ENCODE measurements at regions not wholly inside any gene's neighbourhood (a gene's known extent, or its start where the extent isn't known, plus 50 kb on each side); places are given as distances from the start of the nearest gene placed in this dataset.

DNA sequence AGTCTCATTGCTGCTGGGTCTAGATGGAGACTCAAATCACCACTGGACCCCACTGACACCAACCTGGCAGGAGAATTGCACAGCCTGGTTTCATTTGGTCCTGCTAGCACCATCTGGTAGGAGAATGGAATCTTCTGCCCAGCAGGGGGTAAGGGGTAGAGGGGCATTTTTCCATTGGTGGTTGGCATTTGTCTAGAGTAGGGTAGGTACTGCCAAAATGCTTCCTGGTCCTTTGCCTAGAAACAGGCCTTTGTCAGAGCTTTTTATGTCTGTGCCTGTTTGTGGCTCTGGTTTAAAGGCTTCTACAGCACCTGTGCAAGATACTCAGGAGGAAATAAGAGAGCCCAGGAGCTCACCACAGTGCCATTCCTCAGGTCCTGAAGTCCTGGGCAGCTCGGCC lies 121.3 kb downstream of the KCTD12 start:
- H2AK5ac ChIP-seq (ENCODE audit: insufficient read length, low read length) = no peak overlapping the region
- WGBS (ENCODE audit: extremely low coverage, insufficient read length, low lambda C conversion rate) = no CpG with 5 or more reads among the region's 1 CpG
- H3K27ac ChIP-seq (ENCODE audit: insufficient read length, low read depth, low read length) = no peak overlapping the region
- H3K79me1 ChIP-seq (ENCODE audit: insufficient read depth, low read depth, low read length, poor library complexity, severe bottlenecking) = no peaks in the 10 kb centered on the region
- H3K14ac ChIP-seq (ENCODE audit: insufficient read depth, low read length) = no peak overlapping the region
- Mint-ChIP-seq H3K4me1 (peaks cover 0 to 3% of the 10 kb centered on the region in 2 experiments; a peak in 2 of 4 replicates), H3K4me3 (no peak overlapping the region), H3K9me3 (no peaks in the 10 kb centered on the region), H3K36me3 (ENCODE audit: insufficient read depth in 1 of 3, low read depth in 3 of 3) (no peaks in the 10 kb centered on the region), H3K27me3 (ENCODE audit: low read depth) (no peaks in the 10 kb centered on the region), H3K27ac (no peak overlapping the region)
- no peak overlapping the region for H3K9ac ChIP-seq (ENCODE audit: extremely low read depth, insufficient read length, low read length)
- H3K56ac ChIP-seq (ENCODE audit: insufficient read length, low read depth, low read length) = no peak overlapping the region
- no peaks in the 10 kb centered on the region for H3K9me3 ChIP-seq (ENCODE audit: control insufficient read depth, low read depth, low read length)
- no peak overlapping the region for H2BK12ac ChIP-seq (ENCODE audit: insufficient read length, low read depth, low read length)
- no peak overlapping the region for H4K91ac ChIP-seq (ENCODE audit: insufficient read length, low read depth, low read length)
- H2AFZ ChIP-seq (ENCODE audit: low read length) = no peak overlapping the region
- H3K23ac ChIP-seq (ENCODE audit: insufficient read length, low read depth, low read length) = no peak overlapping the region
- DNase-seq = no peak
- no peaks in the 10 kb centered on the region for H3K79me2 ChIP-seq (ENCODE audit: insufficient read depth, low read length)
- H3T11ph ChIP-seq (ENCODE audit: low read length) = no peak overlapping the region
- H4K8ac ChIP-seq (replicated peaks; ENCODE audit: insufficient read length, low read depth, low read length) = no peak overlapping the region
- no peak overlapping the region for H3K4ac ChIP-seq (ENCODE audit: low read depth, low read length)
- H4K5ac ChIP-seq (ENCODE audit: insufficient read length, low read depth, low read length) = no peak overlapping the region
- peaks cover 2% of the 10 kb centered on the region; the same call in 1 of the 2 replicates for H3K4me1 ChIP-seq (ENCODE audit: insufficient read depth, low read length)
- H3K27me3 ChIP-seq (ENCODE audit: insufficient read depth, low read length) = no peaks in the 10 kb centered on the region
- no peak overlapping the region for H2BK20ac ChIP-seq (ENCODE audit: low read depth, low read length, poor library complexity, severe bottlenecking)
- H3K18ac ChIP-seq (ENCODE audit: insufficient read length, low read depth, low read length) = no peak overlapping the region
- no peak overlapping the region for H2BK120ac ChIP-seq (ENCODE audit: low read depth, low read length, poor library complexity, severe bottlenecking)
- no peaks in the 10 kb centered on the region for H3K23me2 ChIP-seq (ENCODE audit: insufficient read length, low read depth, low read length, poor library complexity, severe bottlenecking)
- TF ChIP-seq, protein P1, sequence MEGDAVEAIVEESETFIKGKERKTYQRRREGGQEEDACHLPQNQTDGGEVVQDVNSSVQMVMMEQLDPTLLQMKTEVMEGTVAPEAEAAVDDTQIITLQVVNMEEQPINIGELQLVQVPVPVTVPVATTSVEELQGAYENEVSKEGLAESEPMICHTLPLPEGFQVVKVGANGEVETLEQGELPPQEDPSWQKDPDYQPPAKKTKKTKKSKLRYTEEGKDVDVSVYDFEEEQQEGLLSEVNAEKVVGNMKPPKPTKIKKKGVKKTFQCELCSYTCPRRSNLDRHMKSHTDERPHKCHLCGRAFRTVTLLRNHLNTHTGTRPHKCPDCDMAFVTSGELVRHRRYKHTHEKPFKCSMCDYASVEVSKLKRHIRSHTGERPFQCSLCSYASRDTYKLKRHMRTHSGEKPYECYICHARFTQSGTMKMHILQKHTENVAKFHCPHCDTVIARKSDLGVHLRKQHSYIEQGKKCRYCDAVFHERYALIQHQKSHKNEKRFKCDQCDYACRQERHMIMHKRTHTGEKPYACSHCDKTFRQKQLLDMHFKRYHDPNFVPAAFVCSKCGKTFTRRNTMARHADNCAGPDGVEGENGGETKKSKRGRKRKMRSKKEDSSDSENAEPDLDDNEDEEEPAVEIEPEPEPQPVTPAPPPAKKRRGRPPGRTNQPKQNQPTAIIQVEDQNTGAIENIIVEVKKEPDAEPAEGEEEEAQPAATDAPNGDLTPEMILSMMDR (conservative IDR thresholded peaks at IDR 0.05) = no peak
- H2BK15ac ChIP-seq (ENCODE audit: low read depth, low read length) = no peak overlapping the region
- no peaks in the 10 kb centered on the region for H4K20me1 ChIP-seq (ENCODE audit: control insufficient read depth, insufficient read depth, insufficient read length)
- H3K4me2 ChIP-seq (ENCODE audit: insufficient read depth, insufficient read length, low read length) = no peak overlapping the region
- H2BK5ac ChIP-seq (ENCODE audit: insufficient read length, low read length) = no peak overlapping the region
